ENCODE measurements at regions not wholly inside any gene's neighbourhood (a gene's known extent, or its start where the extent isn't known, plus 50 kb on each side); places are given as distances from the start of the nearest gene placed in this dataset.

GRCh38 chr5:129405222-129405621, 54.9 kb upstream of the ADAMTS19 start:
- DNase-seq, result no peak
- H3K27ac ChIP-seq, result no peak overlapping the region
- H3K27me3 ChIP-seq (ENCODE audit: insufficient read depth, low read depth, severe bottlenecking), result no peaks in the 10 kb centered on the region
- H3K9me3 ChIP-seq (ENCODE audit: severe bottlenecking), result no peaks in the 10 kb centered on the region
- TF ChIP-seq CTCF (IDR thresholded peaks at IDR 0.05; ENCODE audit: low read depth, low read length), result no peak
- H3K36me3 ChIP-seq, result no peaks in the 10 kb centered on the region
- H3K4me3 ChIP-seq (ENCODE audit: low read depth, low read length), result no peak overlapping the region

DNA sequence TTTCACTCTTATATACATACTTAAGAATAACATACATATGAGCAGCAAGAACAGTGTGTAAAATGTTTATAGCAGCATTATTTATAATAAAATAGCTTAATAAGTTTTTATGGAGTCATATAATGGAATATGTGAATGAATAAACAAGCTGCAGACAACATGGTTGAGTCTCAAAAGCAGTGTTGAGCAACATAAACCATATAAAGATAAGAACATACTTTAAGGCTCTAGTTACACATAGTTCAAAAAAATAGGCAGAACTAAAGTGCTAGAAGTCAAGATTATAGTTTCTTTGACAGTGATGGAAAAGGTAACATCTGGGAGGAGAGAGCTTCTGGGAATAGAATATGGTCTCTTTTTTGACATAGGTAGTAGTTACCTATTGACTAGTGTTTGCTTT, 53.7 kb upstream of the ADAMTS19 start:
- TF ChIP-seq CTCF (IDR thresholded peaks at IDR 0.05; ENCODE audit: low read depth, low read length), result no peak
- Histone ChIP-seq H3K9me3 (ENCODE audit: severe bottlenecking) (no peaks in the 10 kb centered on the region), H3K4me3 (ENCODE audit: low read depth, low read length) (no peak overlapping the region), H3K27ac (no peak overlapping the region), H3K36me3 (no peaks in the 10 kb centered on the region), H3K27me3 (ENCODE audit: insufficient read depth, low read depth, severe bottlenecking) (no peaks in the 10 kb centered on the region)
- no peak for DNase-seq
